ENCODE measurements at regions not wholly inside any gene's neighbourhood (a gene's known extent, or its start where the extent isn't known, plus 50 kb on each side); places are given as distances from the start of the nearest gene placed in this dataset.

GRCh38 chr15:95698230-95698629, 632.3 kb upstream of the NR2F2 start:
- Histone ChIP-seq H3K4me1 (ENCODE audit: insufficient read depth) (no peaks in the 10 kb centered on the region), H3F3A (replicated peaks; ENCODE audit: low read depth) (no peaks in the 10 kb centered on the region), H3K27ac (ENCODE audit: low read depth) (no peak overlapping the region), H2AFZ (no peak overlapping the region), H3K79me2 (replicated peaks; ENCODE audit: insufficient read depth) (no peaks in the 10 kb centered on the region), H3K4me2 (no peak overlapping the region), H4K20me1 (replicated peaks; ENCODE audit: insufficient read depth) (no peaks in the 10 kb centered on the region), H3K27me3 (ENCODE audit: insufficient read depth) (no peaks in the 10 kb centered on the region), H3K4me3 (no peak overlapping the region), H3K9me2 (ENCODE audit: insufficient read depth) (no peaks in the 10 kb centered on the region; the same call in 1 of the 2 replicates), H3K36me3 (ENCODE audit: insufficient read depth) (peaks cover 8% of the 10 kb centered on the region; the same call in 1 of the 2 replicates)
- Mint-ChIP-seq H3K4me1 (no peaks in the 10 kb centered on the region; the same call in 2 of the 3 replicates), H3K9me3 (peaks cover 61% of the 10 kb centered on the region), H3K27ac (no peak overlapping the region), H3K36me3 (ENCODE audit: low read depth) (peaks cover 44% of the 10 kb centered on the region), H3K27me3 (ENCODE audit: insufficient read depth, low read depth, poor library complexity) (no peaks in the 10 kb centered on the region), H3K4me3 (no peak overlapping the region)
- no peak for DNase-seq (ENCODE audit: low spot score)
- TF ChIP-seq CREB1 (CRISPR knock-in tag; IDR thresholded peaks at IDR 0.05; ENCODE audit: low read depth), result no peak
- TF ChIP-seq REST (IDR thresholded peaks at IDR 0.05; ENCODE audit: unreplicated experiment), result no peak
- no peak for TF ChIP-seq NANOG (IDR thresholded peaks at IDR 0.05; ENCODE audit: borderline replicate concordance)
- TF ChIP-seq ZNF114 (CRISPR knock-in tag; IDR thresholded peaks at IDR 0.05), result no peak
- no peak for TF ChIP-seq EZH2phosphoT487 (IDR thresholded peaks at IDR 0.05; ENCODE audit: unreplicated experiment)
- no peak for TF ChIP-seq ETS1 (IDR thresholded peaks at IDR 0.05)
- TF ChIP-seq JUNB (IDR thresholded peaks at IDR 0.05; ENCODE audit: unreplicated experiment), result no peak
- TF ChIP-seq EZH2 (IDR thresholded peaks at IDR 0.05; ENCODE audit: low read depth, unreplicated experiment), result no peak
- TF ChIP-seq CTCF (conservative IDR thresholded peaks at IDR 0.05; ENCODE audit: low read depth in 2 of 2), result no peak
- TF ChIP-seq STAT1 (IDR thresholded peaks at IDR 0.05; ENCODE audit: unreplicated experiment), result no peak
- no peak for TF ChIP-seq POLR2AphosphoS5 (IDR thresholded peaks at IDR 0.05; ENCODE audit: low read depth)
- no peak for TF ChIP-seq ZNF462 (CRISPR knock-in tag; IDR thresholded peaks at IDR 0.05)
- no peak for TF ChIP-seq ZNF331 (CRISPR knock-in tag; IDR thresholded peaks at IDR 0.05; ENCODE audit: low read depth)
- ATAC-seq, result no peak
